HG02678 (cell line): ENCODE measurements at regions not wholly inside any gene's neighbourhood (a gene's known extent, or its start where the extent isn't known, plus 50 kb on each side); places are given as distances from the start of the nearest gene placed in this dataset.
"Not testable (repeated sequence)": the region's sequence is repeated elsewhere in the genome, so short reads cannot be mapped to it uniquely, and the experiment has no call there.

Experiments
- ATAC-seq: cut with Tn5 transposase; IDR thresholded peaks from one replicate; pipeline ENCODE4 v1.9.1; 2021; ENCODE audit warnings: mild to moderate bottlenecking, moderate library complexity; ENCODE audit not compliant: unreplicated experiment

DNA sequence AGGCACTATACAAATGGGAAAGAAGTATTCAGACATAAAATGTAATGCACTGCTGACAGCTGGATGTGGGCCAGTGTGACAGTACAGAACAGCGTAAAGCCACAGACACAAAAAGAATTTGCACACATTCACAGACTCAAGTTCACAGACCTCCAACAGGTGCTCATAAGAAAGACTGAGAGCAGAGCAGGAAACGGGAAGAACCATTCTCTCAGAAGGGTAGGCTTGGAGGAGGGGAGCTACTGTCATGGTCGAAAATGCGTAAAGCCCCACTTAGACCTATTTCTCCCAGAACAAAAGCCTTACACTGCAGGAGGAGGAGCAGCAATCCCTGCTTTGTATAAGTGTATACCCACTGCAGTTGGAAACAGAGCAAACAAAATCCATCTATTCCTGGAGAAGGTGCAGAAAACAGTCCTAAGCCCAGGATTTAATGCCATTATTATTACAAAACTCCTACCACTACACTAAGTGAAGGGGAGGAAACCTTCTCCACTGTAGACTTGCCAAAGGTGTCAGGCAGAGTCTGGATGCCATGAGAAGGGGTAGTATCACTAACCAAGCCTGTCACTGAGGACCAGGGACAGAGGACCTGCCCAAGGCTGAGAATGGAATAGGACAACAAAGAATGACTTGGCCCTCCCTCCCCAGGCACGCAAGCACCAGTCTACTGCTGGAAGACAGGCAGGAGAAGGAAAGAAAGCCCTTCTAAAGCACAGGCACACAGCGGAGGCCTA, 103.0 kb upstream of the FAM25C start:
- ATAC-seq, result not testable (repeated sequence)

DNA sequence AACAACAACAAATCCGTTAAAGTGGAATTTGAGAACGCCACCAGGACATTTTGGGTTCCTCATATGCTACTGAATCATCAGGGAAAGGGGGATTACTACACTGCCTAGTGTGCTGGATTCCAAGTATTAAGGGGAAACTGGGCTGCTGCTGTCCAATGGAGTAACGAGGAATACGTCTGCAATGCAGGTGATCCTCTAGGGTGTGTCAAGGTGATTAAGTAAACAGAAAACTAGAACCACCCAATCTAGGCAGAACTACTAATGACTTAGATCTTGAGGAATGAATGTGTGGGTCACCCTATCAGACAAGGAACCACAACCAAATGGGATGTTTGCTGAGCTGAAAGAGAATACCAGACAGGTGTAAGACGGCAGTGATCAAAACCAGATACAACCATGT, 99.3 kb upstream of the FAM25C start:
- ATAC-seq, result not testable (repeated sequence)

DNA sequence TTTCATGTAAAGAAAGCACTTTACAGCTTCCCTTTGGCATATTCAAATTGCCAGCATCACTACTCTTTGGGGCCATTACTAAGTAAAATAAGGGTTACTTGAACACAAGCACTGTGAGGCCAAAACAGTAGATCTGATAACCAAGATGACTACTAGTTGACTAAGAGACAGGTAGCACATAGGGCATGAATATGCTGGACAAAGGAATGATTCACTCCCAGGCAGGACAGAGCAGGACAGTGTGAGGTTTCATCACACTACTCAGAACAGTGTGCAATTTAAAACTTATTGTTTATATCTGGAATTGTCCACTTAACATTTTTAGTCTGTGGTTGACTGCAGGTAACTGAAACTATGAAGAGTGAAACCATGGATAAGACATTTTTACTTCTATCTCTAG, 91.1 kb upstream of the FAM25C start:
- ATAC-seq, result not testable (repeated sequence)

DNA sequence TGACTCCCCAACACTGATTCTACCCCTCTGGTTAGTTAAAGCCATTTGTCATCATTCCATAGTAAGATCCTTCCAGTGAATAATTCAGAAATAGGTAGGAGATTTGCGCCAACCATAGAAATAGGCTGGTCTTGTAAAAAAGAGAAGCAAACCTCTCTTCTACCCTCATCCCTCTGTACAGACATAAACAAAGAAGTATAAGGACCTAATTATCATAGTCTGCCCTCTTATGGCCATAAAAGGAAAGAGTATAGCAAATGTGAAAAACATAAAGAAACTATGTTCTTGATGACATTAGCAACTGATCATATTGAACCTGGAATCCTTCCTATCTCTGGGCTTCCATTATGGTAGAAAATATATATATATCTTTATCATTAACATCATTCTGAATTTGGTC, 88.5 kb upstream of the FAM25C start:
- ATAC-seq, result not testable (repeated sequence)

DNA sequence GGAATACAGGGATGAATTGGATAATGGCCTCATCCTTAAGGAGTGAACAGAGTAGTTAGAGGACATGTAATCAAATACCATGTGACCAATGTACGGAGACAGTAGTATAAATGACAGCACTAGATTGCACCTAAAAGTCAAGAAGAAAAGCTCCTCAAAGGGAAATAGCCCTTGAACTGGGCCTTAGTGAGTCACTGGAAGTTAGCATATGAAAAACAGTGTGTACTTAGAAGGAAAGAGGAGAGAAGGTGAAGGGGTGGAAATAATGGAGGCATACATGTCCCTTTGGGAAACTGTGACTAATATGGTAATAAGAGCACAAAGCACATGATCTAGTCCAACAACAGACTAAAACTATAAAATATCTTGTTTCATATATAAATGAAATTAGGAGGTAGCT, 84.9 kb upstream of the FAM25C start:
- ATAC-seq, result not testable (repeated sequence)

DNA sequence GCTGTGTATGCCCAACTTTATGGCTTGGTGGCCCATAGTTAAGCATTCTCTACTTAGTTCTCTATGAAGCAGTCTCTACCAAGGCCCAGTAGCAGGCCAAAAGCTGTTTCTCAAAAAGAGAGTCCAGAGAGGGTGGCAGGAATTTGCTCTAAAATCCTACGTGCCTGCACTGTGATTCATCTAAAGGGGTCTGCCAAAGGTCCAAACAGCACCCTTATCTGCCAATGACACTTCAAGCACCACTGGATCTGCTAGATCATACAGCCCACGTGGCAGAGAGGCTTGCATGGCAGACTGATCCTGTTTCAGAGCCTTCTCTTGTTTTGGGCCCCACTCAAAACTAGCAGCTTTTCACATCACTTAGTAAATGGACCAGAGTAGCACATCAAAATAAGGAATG, 71.6 kb upstream of the FAM25C start:
- ATAC-seq, result not testable (repeated sequence)

DNA sequence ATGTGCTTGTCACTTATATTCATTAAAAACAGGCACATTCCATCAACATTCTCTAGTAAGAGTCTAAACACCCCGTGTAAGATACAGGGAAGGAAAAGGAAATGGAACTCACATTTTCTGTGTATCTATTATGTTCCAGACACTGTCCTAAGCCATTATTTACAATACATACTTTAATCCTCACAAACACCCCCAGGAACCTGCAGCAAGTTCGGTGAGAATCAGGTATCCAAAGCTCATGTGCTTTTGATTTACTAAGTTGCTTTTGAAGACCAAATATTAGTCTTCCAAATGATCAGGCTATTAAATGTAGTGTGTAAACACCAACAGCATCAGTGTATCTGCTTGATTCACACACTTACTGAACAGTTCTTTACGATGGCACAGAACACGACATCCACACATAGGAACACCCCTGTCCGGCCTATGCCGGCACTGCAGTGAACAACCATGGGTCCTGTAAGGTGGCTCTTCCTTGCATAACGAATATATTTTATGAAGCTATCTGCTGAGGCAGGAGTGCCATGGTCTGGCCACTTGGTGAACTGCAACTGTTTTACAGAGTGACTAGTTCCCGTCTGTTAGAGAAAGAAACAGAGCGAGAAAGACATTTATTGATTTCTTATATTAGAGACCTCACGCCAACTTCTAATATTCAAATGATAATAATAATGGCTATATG, 64.5 kb upstream of the FAM25C start:
- peak; percentile 91 for ATAC-seq

DNA sequence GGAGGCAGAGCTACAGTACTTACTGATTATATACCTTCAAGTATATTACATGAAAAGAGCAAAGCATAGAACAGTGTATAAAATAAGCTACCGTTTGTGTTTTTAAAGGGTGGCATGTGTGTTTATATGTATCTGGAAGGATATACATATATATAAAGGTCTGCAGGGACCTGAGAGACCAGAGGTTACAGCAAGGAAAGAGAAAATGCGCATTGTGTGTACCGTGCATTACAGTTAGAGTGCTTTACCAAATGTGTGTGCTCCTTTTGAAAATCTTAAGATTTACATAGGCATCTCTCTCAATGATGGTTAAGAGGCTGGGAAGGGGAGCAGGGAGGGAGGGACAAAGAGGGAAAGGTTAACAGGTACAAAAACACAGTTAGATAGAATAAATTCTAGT, 55.8 kb upstream of the FAM25C start:
- ATAC-seq, result not testable (repeated sequence)
